ENCODE measurements at regions not wholly inside any gene's neighbourhood (a gene's known extent, or its start where the extent isn't known, plus 50 kb on each side); places are given as distances from the start of the nearest gene placed in this dataset.

- TF ChIP-seq CTCF (IDR thresholded peaks at IDR 0.05) (peak in 2 of 6 experiments; percentile 56 to 73), POLR2A (IDR thresholded peaks at IDR 0.05) (no peak)
Observed at GRCh38 chrY:7344661-7345060, 433.1 kb upstream of the AMELY start.
